DMS153 (cell line): ENCODE measurements at regions not wholly inside any gene's neighbourhood (a gene's known extent, or its start where the extent isn't known, plus 50 kb on each side); places are given as distances from the start of the nearest gene placed in this dataset.
"Not testable (repeated sequence)": the region's sequence is repeated elsewhere in the genome, so short reads cannot be mapped to it uniquely, and the experiment has no call there.

Experiments used
- DNase-seq: peaks from one replicate; lab custom pipeline; 2025; lab: John Stamatoyannopoulos, UW

DNA sequence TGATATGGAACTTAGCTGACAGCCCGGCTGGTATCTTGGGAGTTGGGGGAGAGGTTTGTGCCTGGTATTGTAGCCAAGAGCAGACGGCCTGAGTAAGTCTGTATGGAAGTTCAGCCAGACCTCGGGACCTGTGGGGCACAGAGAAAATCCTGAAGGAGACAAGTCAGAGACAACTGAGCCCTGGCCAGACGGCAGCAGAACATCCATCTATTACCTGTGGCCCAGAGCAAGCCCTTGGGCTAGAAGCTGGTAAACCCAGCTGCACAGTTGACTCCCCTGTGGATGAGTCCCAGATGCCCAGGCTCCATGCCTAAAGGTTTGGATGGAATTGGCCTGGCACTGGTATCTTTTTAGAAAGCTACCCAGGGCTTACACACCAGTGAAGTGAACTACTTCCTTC is 70.4 kb upstream of the DLG1 start:
- no peak for DNase-seq

DNA sequence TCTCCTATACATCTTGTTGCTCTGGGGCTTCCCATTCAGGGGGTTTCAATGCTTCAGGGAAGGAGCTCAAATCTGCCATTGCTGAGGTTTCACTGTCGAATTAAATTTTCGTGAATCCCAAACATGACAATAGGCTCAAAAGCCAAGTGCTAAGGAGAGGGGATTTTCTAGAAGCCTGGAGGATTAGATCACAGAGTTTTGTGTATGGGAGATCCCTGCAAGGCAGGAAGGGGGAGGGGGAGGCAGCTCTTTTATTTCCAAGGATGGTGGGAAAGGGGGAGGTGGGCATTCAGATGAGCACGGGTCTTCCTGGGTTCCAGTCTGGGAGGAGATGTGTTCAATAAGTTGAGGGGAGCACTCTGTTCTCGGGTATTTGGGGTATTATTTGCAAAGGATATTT is 69.9 kb upstream of the DLG1 start:
- no peak for DNase-seq

DNA sequence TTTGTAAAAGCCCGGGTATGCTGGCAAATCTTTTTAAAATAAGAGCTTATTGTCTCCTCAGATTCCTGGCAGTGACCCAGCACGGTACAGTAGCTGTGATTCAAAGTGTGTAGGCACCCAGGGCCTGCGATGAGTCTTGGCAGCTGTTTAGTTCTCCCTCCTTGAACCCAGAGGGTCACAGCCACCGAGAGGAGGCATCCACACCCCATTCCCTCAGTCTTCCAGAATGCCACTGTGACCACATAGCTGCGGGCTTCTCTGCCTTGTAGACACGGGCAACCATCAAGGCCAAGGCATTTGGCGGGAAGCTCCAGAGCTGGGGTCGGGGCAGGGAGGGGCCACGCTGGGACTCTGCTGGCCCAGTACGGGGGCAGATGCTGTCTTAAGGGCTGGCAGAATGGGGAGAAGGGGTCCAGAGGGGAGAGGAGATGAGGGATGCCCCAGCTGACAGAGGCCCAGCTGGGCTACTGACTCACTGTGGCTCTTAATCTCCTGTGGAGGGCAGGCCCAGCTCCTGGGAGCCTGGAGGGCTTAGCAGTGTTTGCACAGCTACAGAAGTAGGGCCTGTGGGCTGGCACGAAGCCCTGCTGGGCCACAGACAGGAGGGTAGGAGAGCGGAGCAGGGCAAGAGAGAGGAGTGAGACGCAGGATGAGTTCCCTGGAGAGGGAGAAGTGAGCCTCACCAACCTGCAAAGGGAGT is 68.8 kb upstream of the DLG1 start:
- peak; percentile 76 for DNase-seq

DNA sequence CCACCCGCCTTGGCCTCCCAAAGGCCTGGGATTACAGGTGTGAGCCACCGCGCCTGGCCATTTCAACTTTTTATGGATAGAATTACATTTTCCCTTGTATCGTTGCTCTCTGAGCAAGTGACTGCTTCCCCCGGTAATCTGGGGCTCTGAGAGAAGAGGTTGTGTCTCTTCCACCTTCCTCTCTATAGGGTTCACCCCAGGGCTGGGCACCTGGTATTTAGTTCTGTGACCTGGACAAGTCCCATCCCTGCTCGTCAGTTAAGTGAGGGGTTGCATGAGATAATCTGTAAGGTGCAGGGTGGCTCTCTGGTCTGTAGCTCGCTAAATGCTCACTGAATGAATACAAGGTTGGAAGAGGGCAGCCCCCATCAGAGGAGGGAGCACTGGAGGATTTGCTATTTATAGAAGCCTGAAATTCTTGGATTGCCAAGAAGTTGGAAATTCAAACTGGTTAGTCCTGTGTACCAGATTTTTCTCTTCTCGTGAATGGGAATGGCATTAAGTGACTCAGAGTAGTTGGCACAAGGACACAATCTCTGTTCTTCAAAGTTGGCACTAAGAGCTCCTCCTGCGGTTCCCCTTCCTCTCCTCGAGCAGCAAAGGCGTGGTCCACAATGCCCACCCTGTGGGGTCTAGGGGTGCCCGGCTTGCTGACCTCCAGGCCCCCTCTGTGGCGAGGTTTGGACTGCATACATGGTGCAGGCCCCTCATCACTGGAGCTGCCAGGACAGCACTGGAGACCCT is 68.1 kb upstream of the DLG1 start:
- DNase-seq = no peak

DNA sequence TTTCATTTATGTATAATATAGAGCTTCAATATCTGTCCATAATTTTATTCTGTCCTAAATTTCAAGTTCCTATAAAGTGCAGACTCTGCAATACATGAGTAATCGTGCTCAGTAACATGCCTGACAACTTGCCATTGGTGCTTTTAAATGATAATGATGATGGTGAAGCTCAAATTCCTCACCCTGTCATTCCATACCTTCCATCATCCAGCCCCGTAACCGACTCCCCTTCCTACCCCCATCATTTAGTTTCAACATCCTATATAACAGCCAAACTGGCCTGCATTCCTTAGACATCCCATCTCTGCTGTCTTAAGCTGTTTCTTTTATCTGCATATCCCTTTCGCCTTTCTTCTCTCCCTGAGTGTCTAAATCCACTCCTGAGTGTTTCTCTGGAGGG is 67.2 kb upstream of the DLG1 start:
- DNase-seq = no peak

DNA sequence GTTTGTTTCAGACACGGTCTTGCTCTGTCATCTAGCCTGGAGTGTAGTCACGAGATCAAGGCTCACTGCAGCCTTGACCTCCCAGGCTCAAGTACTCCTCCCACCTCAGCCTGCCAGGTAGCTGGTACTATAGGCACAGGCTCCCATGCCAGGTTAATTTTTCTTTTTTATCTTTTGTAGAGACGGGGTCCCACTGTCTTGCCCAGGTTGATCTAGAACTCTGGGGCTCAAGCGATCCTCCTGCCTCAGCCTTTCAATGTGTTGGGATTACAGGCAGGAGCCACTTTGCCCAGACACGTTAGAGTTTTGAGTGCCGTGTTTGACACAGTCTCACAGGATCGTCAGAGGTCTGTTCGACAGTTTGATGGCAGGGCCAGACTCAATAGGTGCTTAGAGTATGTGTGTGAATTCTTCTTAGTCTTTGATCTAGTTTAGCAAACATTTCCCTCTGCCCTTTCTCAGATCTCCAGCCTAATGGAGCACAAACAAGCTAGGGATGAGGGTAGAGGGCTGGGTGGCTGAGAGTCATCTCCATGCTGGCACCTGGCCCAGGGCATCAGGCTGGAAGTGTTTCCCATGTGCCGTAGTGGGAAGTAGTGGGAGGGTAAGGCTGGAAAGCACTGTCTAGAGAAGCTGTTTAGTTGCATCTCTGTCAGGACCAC is 66.1 kb upstream of the DLG1 start:
- no peak for DNase-seq

DNA sequence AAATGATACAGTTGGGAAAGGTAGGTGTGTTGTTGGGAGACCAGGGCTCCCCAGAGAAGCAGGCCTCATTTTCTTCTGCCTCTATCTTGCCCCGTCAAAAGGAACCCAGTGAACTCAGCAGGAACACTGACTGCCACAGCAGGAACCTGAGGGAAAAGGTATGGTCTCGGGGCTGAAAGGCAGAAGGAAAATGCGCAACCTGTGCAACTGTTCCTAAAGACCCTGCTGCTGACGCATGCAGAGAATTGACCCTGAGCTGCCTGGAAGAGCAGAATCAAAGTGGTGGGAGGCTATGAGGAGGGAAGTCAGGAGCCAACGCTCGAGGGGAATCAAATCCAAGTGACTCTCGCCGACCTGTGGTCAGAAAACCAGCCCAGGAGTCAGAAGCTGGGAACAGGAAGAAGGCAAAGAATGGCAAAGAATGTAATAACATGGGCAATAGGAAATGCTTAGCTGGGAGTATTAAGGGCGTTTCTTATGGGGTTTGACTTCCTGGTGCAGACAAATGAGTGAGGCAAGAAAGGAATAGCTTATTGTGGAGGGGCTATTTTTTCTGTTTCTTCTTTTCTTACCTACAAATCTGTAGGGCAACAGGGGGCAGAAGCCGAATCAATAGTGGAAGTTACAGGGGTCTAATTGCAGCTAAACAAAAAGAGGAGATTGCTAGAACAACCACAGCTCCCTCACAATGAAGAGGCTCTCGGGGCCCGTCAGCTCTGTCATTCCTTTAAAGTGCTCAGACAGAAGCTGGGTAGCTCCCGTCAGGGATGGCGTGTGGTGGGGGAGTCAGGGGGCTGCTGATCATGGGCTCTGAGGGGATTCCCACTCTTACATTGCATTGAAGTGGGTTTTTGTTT is 65.4 kb upstream of the DLG1 start:
- DNase-seq = no peak

DNA sequence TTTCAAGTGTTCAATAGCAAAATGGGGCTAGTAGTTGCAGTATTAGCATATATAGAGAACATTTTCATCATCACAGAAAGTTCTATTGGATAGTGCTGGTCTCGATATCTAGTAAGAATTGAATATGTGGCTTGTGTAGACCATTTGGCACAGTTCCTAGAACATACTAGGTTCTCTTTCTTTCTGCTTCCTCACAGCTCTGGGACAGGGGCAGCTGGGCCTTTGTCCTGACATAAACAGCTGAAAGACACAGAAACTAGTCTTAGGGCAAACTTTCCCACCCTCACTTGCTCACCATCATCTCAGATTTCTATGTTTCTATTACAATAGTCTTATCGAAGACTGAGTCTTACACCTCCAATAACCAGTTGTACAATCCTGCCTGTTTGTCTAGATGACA is 63.7 kb upstream of the DLG1 start:
- no peak for DNase-seq

DNA sequence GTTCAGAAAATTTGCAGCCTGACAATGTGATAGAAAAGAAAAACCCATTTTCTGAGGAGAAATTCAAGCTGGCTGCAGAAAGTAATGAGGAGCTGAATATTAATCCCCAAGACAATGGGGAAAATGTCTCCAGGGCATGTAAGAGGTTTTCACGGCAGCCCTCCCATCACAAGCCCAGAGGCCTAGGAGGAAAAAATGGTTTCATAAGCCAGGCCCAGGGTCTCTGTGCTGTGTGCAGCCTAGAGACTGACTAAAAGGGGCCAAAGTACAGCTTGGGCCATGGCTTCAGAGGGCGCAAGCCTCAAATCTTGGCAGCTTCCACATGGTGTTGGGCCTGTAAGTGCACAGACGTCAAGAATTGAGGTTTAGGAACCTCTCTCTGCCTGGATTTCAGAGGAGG is 61.7 kb upstream of the DLG1 start:
- not testable (repeated sequence) for DNase-seq

DNA sequence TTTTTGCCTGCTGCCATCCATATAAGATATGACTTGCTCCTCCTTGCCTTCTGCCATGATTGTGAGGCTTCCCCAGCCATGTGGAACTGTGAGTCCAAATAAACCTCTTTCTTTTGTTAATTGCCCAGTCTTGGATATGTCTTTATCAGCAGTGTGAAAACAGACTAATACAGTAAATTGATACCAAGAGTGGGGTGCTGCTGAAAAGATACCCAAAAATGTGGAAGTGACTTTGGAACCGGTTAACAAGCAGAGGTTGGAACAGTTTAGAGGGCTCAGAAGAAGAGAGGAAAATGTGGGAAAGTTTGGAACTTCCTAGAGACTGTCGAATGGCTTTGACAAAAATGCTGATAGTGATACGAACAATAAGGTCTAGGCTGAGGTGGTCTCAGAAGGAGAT is 61.1 kb upstream of the DLG1 start:
- not testable (repeated sequence) for DNase-seq

DNA sequence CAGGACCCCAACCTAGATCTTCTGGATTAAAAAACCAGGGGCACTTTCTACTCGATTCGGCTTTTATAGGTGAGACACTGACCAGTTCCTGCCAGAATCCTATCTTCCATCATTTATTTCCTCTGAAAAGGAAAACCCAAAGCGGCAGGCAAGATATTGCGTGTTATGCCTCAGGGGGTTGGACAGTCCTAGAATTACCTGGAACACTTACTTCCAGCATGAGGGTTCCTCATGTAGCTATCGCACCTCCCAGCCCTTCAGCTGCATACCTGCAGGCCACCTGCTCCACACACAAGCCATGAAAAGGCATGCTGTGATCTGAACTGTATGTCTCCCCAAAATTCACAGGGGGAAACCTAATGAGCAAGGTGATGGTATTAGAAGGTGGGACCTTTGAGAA is 58.3 kb upstream of the DLG1 start:
- DNase-seq = no peak

DNA sequence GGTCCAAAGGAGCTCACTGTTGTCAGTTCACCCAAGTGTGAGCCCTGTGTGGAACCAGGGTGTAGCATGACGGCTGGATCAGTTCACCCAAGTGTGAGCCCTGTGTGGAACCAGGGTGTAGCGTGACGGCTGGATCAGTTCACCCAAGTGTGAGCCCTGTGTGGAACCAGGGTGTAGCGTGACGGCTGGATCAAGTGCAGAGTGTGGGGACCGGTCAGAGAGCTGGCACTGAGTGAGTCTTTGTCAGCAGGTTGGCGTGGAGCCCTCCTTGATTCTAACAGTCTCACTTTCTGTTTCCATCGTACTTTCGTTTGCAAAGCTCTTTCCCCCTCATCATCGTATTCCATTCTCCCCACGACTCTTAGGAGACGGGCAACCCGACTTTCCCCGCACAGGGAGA is 57.9 kb upstream of the DLG1 start:
- no peak for DNase-seq

DNA sequence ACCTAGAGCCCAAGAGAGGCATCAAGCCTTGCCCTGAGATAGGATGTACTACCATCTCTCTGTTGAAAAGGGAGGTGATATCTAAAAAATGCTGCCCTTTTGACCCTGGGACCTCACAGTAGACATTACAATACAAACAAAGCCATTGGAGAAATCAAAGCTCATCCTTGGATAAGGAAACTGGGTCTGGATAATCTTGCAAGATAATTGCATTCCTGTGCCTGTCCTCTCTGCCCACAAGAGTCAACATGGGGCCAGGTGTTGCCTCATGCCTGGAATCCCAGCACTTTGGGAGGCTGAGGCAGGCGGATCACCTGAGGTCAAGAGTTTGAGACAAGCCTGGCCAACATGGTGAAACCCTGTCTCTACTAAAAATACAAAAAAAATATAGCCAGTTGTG is 57.3 kb upstream of the DLG1 start:
- no peak for DNase-seq

DNA sequence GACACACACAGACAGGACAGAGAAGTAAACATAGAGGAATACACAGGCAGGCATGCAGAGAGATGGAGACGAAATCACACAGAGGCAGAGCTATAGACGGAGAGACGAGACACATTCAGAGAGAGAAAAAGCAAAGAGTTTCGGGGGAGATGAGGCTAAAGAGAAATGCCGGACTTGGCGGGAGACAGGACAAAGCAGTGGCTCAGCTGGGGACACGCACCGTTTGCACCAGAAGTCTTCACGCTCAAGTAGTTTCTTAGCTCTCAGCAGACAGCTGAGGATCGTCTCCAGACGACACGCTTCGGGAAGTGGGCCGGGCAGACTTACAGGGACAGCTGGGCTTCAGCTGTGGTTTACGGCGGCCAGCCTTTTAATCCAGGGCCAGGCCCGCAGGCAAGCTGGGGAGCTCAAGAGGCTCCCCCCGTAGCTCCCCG is 56.2 kb upstream of the DLG1 start:
- DNase-seq = no peak

DNA sequence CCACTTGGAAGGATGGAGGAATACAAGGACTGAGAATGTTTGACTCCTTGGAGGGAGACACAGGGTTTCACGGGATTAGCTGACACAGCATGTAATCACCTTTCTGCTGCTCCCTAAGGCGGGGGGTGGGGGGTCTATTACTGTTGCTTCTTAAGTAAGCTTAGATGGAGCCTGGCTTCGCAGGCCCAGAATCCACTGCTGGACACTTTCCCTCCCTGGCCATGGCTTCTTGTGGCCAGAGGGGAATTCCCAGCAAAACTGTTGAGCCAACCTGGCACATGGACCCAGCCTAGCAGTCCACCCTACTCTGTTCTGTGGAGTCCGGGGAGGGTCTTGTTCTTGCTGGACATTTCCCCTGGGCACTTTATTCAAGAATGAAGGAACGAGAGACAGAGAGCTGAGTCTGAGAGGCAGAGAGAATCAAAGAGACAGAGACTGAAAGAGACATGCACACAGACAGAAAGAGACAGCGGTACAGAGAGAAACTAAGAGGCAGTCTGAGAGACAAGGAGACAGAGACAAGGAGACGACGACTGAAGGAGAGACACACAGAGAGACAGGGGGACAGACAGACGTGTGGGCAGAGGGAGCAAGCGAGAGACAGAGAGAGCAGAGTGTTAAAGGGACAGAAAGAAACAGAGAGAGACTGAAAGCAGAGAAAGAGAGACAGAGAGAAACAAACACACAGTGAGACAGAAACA is 55.6 kb upstream of the DLG1 start:
- DNase-seq = no peak

DNA sequence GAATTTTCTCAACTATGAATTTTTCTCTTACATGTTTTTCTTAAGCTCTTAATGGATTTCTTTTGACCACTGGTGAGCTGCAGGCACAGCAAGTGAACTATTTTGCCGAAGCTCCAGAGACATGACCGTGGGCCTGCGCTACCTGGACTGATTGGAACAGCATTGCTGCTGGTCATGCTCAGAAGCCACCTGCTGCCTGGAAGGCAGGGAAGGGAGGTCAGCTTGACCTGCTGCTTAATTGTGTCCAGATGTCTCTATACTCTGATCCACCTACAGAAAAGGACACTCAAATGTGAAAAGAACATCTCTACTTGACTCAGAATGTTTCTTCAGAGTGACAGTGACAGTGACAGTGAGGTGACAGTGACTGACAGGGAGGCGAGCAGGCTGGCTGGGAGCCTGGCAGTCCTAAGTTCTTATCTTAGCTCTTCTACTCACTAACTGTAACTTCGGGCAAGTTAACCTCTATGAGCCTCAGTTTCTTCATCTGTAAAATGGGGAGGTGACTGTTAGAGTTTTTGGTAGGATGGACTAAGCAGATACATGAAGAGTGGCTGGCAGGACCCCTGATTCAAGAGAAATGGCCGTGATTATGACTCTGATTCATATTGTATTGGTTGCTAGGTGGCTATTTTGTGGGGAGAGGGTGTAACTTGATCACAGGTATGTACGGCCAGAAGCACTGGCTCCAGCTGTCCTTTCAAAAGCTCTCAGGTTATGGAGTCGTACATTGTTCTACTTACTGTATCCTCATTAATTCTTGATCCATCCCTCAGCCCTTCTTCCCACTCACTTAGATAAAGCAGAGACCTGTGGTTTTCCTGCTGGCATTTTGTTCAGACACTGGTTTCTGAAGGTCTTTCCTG is 54.8 kb upstream of the DLG1 start:
- no peak for DNase-seq

DNA sequence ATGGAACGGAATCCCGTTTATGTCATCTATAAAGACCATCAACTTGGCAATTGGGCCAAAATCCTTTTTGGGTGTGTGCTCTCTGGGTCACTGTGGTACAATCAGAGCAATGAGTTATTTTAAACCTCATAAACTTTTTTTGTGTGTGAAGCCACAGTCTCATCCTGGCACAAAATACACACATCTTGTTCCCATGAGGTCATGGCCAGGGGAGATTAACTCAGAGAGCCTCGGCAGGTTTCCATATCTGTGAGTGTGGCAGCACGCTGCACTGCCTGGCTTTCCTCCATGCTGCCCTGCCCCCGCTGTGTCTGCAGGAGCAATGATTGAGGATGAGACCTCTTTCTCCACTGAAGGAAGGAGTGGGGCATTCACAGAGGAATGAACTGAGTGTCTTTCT is 54.0 kb upstream of the DLG1 start:
- no peak for DNase-seq

DNA sequence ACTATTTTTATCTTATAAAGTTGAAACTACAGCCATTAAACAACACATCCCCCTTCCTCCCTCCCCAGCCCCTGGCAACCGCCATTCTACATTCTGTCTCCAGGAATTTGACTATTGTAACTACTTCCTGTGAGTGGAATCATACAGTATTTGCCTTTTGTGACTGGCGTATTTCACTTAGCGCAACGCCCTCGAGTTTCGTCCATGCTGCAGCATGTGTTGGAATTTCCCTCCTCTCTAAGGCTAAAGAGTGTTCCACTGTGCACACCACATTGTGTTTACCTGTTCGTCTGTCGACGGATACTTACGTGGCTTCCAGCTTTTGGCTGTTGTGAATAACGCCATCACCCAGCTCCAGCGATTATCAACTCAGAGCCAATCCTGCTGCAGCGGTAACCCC is 52.0 kb upstream of the DLG1 start:
- no peak for DNase-seq

DNA sequence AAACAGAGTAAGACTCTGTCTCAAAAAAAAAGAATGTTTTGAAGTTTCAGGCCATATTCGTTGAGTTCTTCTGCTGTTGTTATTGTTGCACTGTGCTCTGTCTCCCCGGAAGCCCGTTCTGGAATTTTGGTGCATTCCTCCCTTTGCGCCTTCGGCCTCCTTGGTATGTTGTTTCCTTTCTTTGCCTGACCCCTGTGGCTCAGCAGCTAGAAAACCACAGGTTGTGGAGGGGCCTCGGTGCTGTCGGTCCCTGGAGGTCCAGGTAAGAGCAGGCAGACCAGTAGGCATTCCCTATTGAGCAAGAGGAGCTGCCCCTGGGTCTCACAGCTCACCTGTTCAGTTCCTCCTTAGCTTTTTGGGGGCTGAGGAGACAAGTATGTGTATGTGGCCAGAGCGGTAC is 51.0 kb upstream of the DLG1 start:
- DNase-seq = no peak
